Neural progenitor cell (in vitro differentiated cells): ENCODE measurements at regions not wholly inside any gene's neighbourhood (a gene's known extent, or its start where the extent isn't known, plus 50 kb on each side); places are given as distances from the start of the nearest gene placed in this dataset.

ENCODE experiments used
- DNase-seq: peaks from one replicate; pipeline ENCODE4 v3.0.0-alpha.2; 2016; ENCODE audit warnings: low spot score
- H2AFZ ChIP-seq: fragments of 200-600 bp; sonication (generic); replicated peaks from 2 replicates; pipeline ENCODE4 v1.6.1; 2016; ENCODE audit warnings: antibody characterized with exemption
- H3F3A ChIP-seq: fragments of 200-600 bp; sonication (generic); 2 replicates; pipeline ENCODE4 v1.6.1; 2016; ENCODE audit warnings: antibody characterized with exemption, low read depth
- H3K27ac ChIP-seq: fragments of 200-600 bp; sonication (generic); 2 replicates; pipeline ENCODE4 v1.5.1; 2016; ENCODE audit warnings: mild to moderate bottlenecking
- H3K27me3 ChIP-seq: fragments of 200-600 bp; sonication (generic); 2 replicates; pipeline ENCODE4 v1.6.1; 2016; ENCODE audit warnings: mild to moderate bottlenecking, moderate library complexity
- H3K36me3 ChIP-seq: fragments of 200-600 bp; sonication (generic); 2 replicates; pipeline ENCODE4 v1.5.1; 2016
- H3K4me1 ChIP-seq: fragments of 200-600 bp; sonication (generic); 2 replicates; pipeline ENCODE4 v1.6.1; 2016; ENCODE audit warnings: mixed run types
- H3K4me2 ChIP-seq: fragments of 200-600 bp; sonication (generic); 2 replicates; pipeline ENCODE4 v1.6.1; 2016
- H3K4me3 ChIP-seq: fragments of 200-600 bp; sonication (generic); 2 replicates; pipeline ENCODE4 v1.5.1; 2016
- H3K79me2 ChIP-seq: fragments of 200-600 bp; sonication (generic); 2 replicates; pipeline ENCODE4 v1.6.1; 2016; ENCODE audit warnings: low read depth
- H3K9ac ChIP-seq: fragments of 200-600 bp; sonication (generic); 2 replicates; pipeline ENCODE4 v1.6.1; 2016
- H3K9me3 ChIP-seq: fragments of 200-600 bp; sonication (generic); 2 replicates; pipeline ENCODE4 v1.5.1; 2016; ENCODE audit warnings: low read depth
- H4K20me1 ChIP-seq: fragments of 200-600 bp; sonication (generic); 2 replicates; pipeline ENCODE4 v1.6.1; 2016; ENCODE audit warnings: low read depth
- H3K27ac Mint-ChIP-seq: 3 replicates; pipeline ENCODE4 v1.8.0; 2021; ENCODE audit warnings: mixed read lengths
- H3K27me3 Mint-ChIP-seq: 2 replicates; pipeline ENCODE4 v1.8.0; 2022; ENCODE audit warnings: low read depth, mild to moderate bottlenecking, inconsistent platforms, moderate library complexity, mixed read lengths; ENCODE audit not compliant: insufficient read depth
- H3K36me3 Mint-ChIP-seq: 3 replicates; pipeline ENCODE4 v1.8.0; 2021; ENCODE audit warnings: mixed read lengths
- H3K4me1 Mint-ChIP-seq: 3 replicates; pipeline ENCODE4 v1.8.0; 2021; ENCODE audit warnings: mixed read lengths
- H3K4me3 Mint-ChIP-seq: 3 replicates; pipeline ENCODE4 v1.8.0; 2021; ENCODE audit warnings: mild to moderate bottlenecking, moderate library complexity, mixed read lengths
- H3K9me3 Mint-ChIP-seq: 3 replicates; pipeline ENCODE4 v1.8.0; 2020; ENCODE audit warnings: mixed read lengths
- CTCF ChIP-seq: fragments of 200-600 bp; sonication (generic); IDR thresholded peaks from 2 replicates; pipeline ENCODE4 v1.5.1; 2017; ENCODE audit warnings: antibody characterized with exemption, mild to moderate bottlenecking
- EZH2 ChIP-seq: fragments of 200-600 bp; sonication (generic); IDR thresholded peaks from 2 replicates; pipeline ENCODE4 v1.6.1; 2017; ENCODE audit warnings: antibody characterized with exemption, mild to moderate bottlenecking, moderate library complexity
- EZH2phosphoT487 ChIP-seq: fragments of 200-600 bp; sonication (generic); IDR thresholded peaks from 2 replicates; pipeline ENCODE4 v1.6.1; 2017; ENCODE audit warnings: antibody characterized with exemption

DNA sequence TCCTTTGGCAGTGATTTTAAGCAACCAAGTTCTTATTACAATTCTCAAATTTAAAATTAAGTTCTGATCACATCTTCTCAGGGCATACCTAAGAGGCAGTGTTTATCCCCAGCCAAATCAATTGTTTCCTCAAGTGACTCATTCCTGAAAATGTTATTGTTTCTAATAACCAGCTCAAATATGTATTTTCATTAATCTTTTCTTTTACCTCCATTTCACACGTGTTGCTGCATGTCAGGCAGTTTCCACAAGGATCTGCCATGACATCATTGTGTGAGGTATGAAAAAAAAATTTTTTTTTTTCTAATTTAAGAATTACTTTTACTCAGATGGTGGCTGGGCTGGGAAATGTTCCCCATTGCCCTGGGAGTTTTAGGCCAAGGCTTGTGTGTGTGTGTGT lies 113.0 kb upstream of the NTRK2 start:
- H3K27me3 ChIP-seq, result no peaks in the 10 kb centered on the region
- H3K4me2 ChIP-seq, result no peak overlapping the region
- H3K9me3 ChIP-seq, result no peaks in the 10 kb centered on the region
- peaks cover 3% of the 10 kb centered on the region for H3K27me3 Mint-ChIP-seq
- no peaks in the 10 kb centered on the region for H3F3A ChIP-seq
- no peak overlapping the region for H2AFZ ChIP-seq
- peaks cover 2% of the 10 kb centered on the region for H3K9me3 Mint-ChIP-seq
- no peak overlapping the region for H3K27ac ChIP-seq
- H3K27ac Mint-ChIP-seq, result no peak overlapping the region
- H3K36me3 ChIP-seq, result no peaks in the 10 kb centered on the region
- no peak overlapping the region for H3K9ac ChIP-seq
- peaks cover 17% of the 10 kb centered on the region for H3K4me1 Mint-ChIP-seq
- H3K36me3 Mint-ChIP-seq, result no peaks in the 10 kb centered on the region
- H3K4me1 ChIP-seq, result peaks cover 15% of the 10 kb centered on the region
- H3K4me3 ChIP-seq, result no peak overlapping the region
- H4K20me1 ChIP-seq, result no peaks in the 10 kb centered on the region
- H3K4me3 Mint-ChIP-seq, result no peak overlapping the region
- no peak for DNase-seq
- H3K79me2 ChIP-seq, result no peaks in the 10 kb centered on the region
- TF ChIP-seq CTCF (no peak), EZH2phosphoT487 (no peak), EZH2 (no peak)

- Mint-ChIP-seq H3K36me3 (no peaks in the 10 kb centered on the region), H3K4me3 (no peak overlapping the region), H3K4me1 (peaks cover 17% of the 10 kb centered on the region), H3K27me3 (peaks cover 3% of the 10 kb centered on the region), H3K27ac (no peak overlapping the region), H3K9me3 (no peaks in the 10 kb centered on the region)
- Histone ChIP-seq H4K20me1 (no peaks in the 10 kb centered on the region), H2AFZ (no peak overlapping the region), H3K27me3 (no peaks in the 10 kb centered on the region), H3F3A (no peaks in the 10 kb centered on the region), H3K4me3 (no peak overlapping the region), H3K36me3 (no peaks in the 10 kb centered on the region), H3K9ac (no peak overlapping the region), H3K4me1 (peaks cover 15% of the 10 kb centered on the region), H3K27ac (no peak overlapping the region), H3K4me2 (no peak overlapping the region), H3K79me2 (no peaks in the 10 kb centered on the region), H3K9me3 (no peaks in the 10 kb centered on the region)
- DNase-seq, result no peak
- TF ChIP-seq EZH2phosphoT487, result no peak
- no peak for TF ChIP-seq CTCF
- no peak for TF ChIP-seq EZH2
Observed at GRCh38 chr9:84557751-84558150, 111.8 kb upstream of the NTRK2 start.

DNA sequence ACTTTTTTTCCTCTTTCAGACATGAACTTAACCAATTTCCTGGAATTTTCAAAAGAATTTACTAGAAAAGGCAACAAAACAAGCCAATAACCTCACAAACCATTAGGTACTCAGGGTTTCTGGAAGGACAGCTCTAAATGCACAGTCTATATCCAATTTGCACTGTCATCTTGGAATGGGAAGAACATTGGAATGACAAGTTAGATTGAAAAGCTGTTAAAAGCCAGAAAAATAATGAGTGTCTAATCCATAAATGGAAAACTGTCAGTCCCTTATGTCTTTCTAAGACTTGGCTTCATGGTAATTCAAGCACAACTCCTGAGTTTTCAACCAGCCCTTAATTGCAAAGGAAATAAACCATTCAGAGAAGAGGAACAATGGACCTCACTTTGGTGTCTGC lies 105.8 kb upstream of the NTRK2 start:
- Histone ChIP-seq H3K4me1 (peaks cover 7% of the 10 kb centered on the region), H3K4me2 (no peak overlapping the region), H3K27me3 (no peaks in the 10 kb centered on the region), H3K9me3 (no peaks in the 10 kb centered on the region), H3K27ac (no peak overlapping the region), H3K36me3 (no peaks in the 10 kb centered on the region), H3K9ac (no peak overlapping the region), H2AFZ (no peak overlapping the region), H3F3A (no peaks in the 10 kb centered on the region), H4K20me1 (no peaks in the 10 kb centered on the region), H3K79me2 (no peaks in the 10 kb centered on the region), H3K4me3 (no peak overlapping the region)
- no peak overlapping the region for H3K27ac Mint-ChIP-seq
- DNase-seq, result no peak
- H3K9me3 Mint-ChIP-seq, result no peaks in the 10 kb centered on the region
- H3K36me3 Mint-ChIP-seq, result no peaks in the 10 kb centered on the region
- TF ChIP-seq CTCF (no peak), EZH2 (no peak), EZH2phosphoT487 (no peak)
- H3K4me3 Mint-ChIP-seq, result no peak overlapping the region
- no peaks in the 10 kb centered on the region for H3K4me1 Mint-ChIP-seq
- H3K27me3 Mint-ChIP-seq, result no peaks in the 10 kb centered on the region

DNA sequence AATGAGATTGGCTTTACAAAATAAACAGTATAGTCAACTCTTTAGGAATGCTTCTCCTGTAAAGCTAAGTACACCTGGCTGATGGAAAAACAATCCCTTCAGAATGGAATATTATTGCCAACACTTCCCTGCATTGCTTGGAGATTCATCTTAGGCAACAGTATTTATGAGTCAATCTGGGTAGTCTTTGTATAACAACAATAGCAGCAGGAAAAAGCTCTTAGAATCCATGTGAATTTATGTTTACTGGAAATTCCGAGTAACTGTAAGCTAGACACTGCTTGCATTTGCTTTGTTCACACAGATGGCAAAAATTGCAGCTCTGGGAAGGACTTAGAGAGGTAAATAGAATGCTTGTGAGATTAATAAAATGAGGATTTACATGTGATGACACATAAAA lies 101.7 kb upstream of the NTRK2 start:
- Mint-ChIP-seq H3K4me1 (no peaks in the 10 kb centered on the region), H3K36me3 (no peaks in the 10 kb centered on the region), H3K9me3 (no peaks in the 10 kb centered on the region), H3K27me3 (peaks cover 2% of the 10 kb centered on the region), H3K27ac (no peak overlapping the region), H3K4me3 (no peak overlapping the region)
- Histone ChIP-seq H2AFZ (no peak overlapping the region), H3K79me2 (no peaks in the 10 kb centered on the region), H3K27ac (no peak overlapping the region), H3K27me3 (no peaks in the 10 kb centered on the region), H3K4me2 (no peak overlapping the region), H3K9me3 (no peaks in the 10 kb centered on the region), H4K20me1 (no peaks in the 10 kb centered on the region), H3K9ac (no peak overlapping the region), H3K4me3 (no peak overlapping the region), H3K36me3 (no peaks in the 10 kb centered on the region), H3K4me1 (no peaks in the 10 kb centered on the region), H3F3A (no peaks in the 10 kb centered on the region)
- TF ChIP-seq EZH2phosphoT487 (no peak), CTCF (no peak), EZH2 (no peak)
- DNase-seq, result no peak
